ENCODE measurements at regions not wholly inside any gene's neighbourhood (a gene's known extent, or its start where the extent isn't known, plus 50 kb on each side); places are given as distances from the start of the nearest gene placed in this dataset.

DNA sequence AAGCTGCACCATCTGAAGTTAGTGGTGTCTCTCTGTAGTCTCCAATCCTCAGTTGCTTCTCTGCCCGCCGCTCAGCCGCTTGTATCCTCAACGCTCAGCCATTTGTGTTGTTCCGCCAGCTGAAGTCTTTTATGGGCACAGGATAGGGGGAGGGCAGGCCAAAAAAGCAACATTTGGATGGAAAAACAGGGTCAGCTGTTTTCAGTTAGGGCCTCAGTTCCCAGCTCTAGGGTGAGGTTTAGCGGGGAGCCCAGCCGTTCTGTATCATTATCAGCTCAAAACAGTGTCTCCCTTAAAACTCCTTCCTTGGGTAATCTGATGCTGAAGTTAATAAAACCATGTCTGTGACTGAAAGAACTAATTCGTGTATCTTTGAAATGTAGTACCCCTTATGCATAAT lies 329.5 kb upstream of the AZI2 start:
- no peaks in the 10 kb centered on the region for H3K36me3 ChIP-seq (ENCODE audit: control insufficient read depth, low read length)
- TF ChIP-seq, protein P1, sequence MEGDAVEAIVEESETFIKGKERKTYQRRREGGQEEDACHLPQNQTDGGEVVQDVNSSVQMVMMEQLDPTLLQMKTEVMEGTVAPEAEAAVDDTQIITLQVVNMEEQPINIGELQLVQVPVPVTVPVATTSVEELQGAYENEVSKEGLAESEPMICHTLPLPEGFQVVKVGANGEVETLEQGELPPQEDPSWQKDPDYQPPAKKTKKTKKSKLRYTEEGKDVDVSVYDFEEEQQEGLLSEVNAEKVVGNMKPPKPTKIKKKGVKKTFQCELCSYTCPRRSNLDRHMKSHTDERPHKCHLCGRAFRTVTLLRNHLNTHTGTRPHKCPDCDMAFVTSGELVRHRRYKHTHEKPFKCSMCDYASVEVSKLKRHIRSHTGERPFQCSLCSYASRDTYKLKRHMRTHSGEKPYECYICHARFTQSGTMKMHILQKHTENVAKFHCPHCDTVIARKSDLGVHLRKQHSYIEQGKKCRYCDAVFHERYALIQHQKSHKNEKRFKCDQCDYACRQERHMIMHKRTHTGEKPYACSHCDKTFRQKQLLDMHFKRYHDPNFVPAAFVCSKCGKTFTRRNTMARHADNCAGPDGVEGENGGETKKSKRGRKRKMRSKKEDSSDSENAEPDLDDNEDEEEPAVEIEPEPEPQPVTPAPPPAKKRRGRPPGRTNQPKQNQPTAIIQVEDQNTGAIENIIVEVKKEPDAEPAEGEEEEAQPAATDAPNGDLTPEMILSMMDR (IDR thresholded peaks at IDR 0.05; ENCODE audit: low read depth, low read length, poor library complexity, severe bottlenecking) = no peak
- no peak for TF ChIP-seq EZH2phosphoT487 (IDR thresholded peaks at IDR 0.05; ENCODE audit: borderline replicate concordance, low read length)
- no peak overlapping the region for H3K4me2 ChIP-seq (ENCODE audit: low read length)
- no peak overlapping the region for H3K4me3 ChIP-seq (ENCODE audit: low read length)
- no peaks in the 10 kb centered on the region for H3F3A ChIP-seq (ENCODE audit: control insufficient read depth, insufficient read depth)
- no peaks in the 10 kb centered on the region for H3K4me1 ChIP-seq (ENCODE audit: control insufficient read depth, low read length)
- no peak overlapping the region for H3K27ac ChIP-seq (ENCODE audit: low read depth, low read length)
- no peaks in the 10 kb centered on the region for H4K20me1 ChIP-seq (ENCODE audit: control insufficient read depth, insufficient read depth, low read depth, low read length)
- H3K27me3 ChIP-seq (ENCODE audit: control insufficient read depth, low read length) = no peaks in the 10 kb centered on the region
- no peaks in the 10 kb centered on the region for H3K9me3 ChIP-seq (ENCODE audit: control insufficient read depth, insufficient read depth, low read length)
- H3K9me2 ChIP-seq (replicated peaks; ENCODE audit: control insufficient read depth, low read length) = no peaks in the 10 kb centered on the region
- H3K79me2 ChIP-seq (ENCODE audit: control insufficient read depth, low read length) = no peaks in the 10 kb centered on the region

- TF ChIP-seq, protein P1 (IDR thresholded peaks at IDR 0.05; ENCODE audit: low read depth, low read length, poor library complexity, severe bottlenecking) = no peak
- no peak for TF ChIP-seq EZH2phosphoT487 (IDR thresholded peaks at IDR 0.05; ENCODE audit: borderline replicate concordance, low read length)
- Histone ChIP-seq H3K27ac (ENCODE audit: low read depth, low read length) (no peak overlapping the region), H3K4me1 (ENCODE audit: control insufficient read depth, low read length) (no peaks in the 10 kb centered on the region), H3K4me3 (ENCODE audit: low read length) (no peak overlapping the region), H3K9me2 (replicated peaks; ENCODE audit: control insufficient read depth, low read length) (no peaks in the 10 kb centered on the region; the same call in 1 of the 2 replicates), H3K27me3 (ENCODE audit: control insufficient read depth, low read length) (no peaks in the 10 kb centered on the region), H3K79me2 (ENCODE audit: control insufficient read depth, low read length) (no peaks in the 10 kb centered on the region), H3K36me3 (ENCODE audit: control insufficient read depth, low read length) (no peaks in the 10 kb centered on the region), H3K4me2 (ENCODE audit: low read length) (no peak overlapping the region), H4K20me1 (ENCODE audit: control insufficient read depth, insufficient read depth, low read depth, low read length) (no peaks in the 10 kb centered on the region), H3F3A (ENCODE audit: control insufficient read depth, insufficient read depth) (no peaks in the 10 kb centered on the region), H3K9me3 (ENCODE audit: control insufficient read depth, insufficient read depth, low read length) (no peaks in the 10 kb centered on the region)
These were observed 331.4 kb upstream of the AZI2 start for GRCh38 chr3:28680050-28680449.

GRCh38 chr3:28682121-28682520 lies 333.5 kb upstream of the AZI2 start:
- H3K9me3 ChIP-seq (ENCODE audit: control insufficient read depth, insufficient read depth, low read length) = no peaks in the 10 kb centered on the region
- TF ChIP-seq, protein P1 (IDR thresholded peaks at IDR 0.05; ENCODE audit: low read depth, low read length, poor library complexity, severe bottlenecking) = no peak
- TF ChIP-seq EZH2phosphoT487 (IDR thresholded peaks at IDR 0.05; ENCODE audit: borderline replicate concordance, low read length) = no peak
- no peak overlapping the region for H3K4me3 ChIP-seq (ENCODE audit: low read length)
- H3K27me3 ChIP-seq (ENCODE audit: control insufficient read depth, low read length) = no peaks in the 10 kb centered on the region
- H3K4me1 ChIP-seq (ENCODE audit: control insufficient read depth, low read length) = no peaks in the 10 kb centered on the region
- H3K36me3 ChIP-seq (ENCODE audit: control insufficient read depth, low read length) = no peaks in the 10 kb centered on the region
- no peaks in the 10 kb centered on the region; the same call in 1 of the 2 replicates for H3K9me2 ChIP-seq (replicated peaks; ENCODE audit: control insufficient read depth, low read length)
- H3K4me2 ChIP-seq (ENCODE audit: low read length) = no peak overlapping the region
- H3K79me2 ChIP-seq (ENCODE audit: control insufficient read depth, low read length) = no peaks in the 10 kb centered on the region
- no peaks in the 10 kb centered on the region for H4K20me1 ChIP-seq (ENCODE audit: control insufficient read depth, insufficient read depth, low read depth, low read length)
- H3K27ac ChIP-seq (ENCODE audit: low read depth, low read length) = no peak overlapping the region
- H3F3A ChIP-seq (ENCODE audit: control insufficient read depth, insufficient read depth) = no peaks in the 10 kb centered on the region

DNA sequence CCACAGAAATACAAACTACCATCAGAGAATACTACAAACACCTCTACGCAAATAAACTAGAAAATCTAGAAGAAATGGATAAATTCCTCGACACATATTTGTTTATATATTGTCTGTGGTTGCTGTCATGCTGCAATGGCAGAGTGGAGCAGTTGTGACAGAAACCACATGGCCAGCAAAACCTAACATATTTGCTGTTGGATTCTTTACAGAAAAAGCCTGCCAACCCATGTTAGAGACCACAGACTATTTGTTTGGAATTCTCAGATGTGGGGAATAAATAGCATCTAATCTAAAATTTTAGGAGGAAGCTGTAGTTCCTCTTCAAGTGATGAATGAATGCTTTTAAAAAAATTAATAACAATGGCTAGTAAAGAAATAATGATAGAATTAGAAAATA lies 341.6 kb upstream of the AZI2 start:
- no peaks in the 10 kb centered on the region for H3K9me2 ChIP-seq (replicated peaks; ENCODE audit: control insufficient read depth, low read length)
- no peak overlapping the region for H3K4me3 ChIP-seq (ENCODE audit: low read length)
- no peak overlapping the region for H3K4me2 ChIP-seq (ENCODE audit: low read length)
- TF ChIP-seq, protein P1 (IDR thresholded peaks at IDR 0.05; ENCODE audit: low read depth, low read length, poor library complexity, severe bottlenecking) = no peak
- no peak for TF ChIP-seq EZH2phosphoT487 (IDR thresholded peaks at IDR 0.05; ENCODE audit: borderline replicate concordance, low read length)
- no peaks in the 10 kb centered on the region for H4K20me1 ChIP-seq (ENCODE audit: control insufficient read depth, insufficient read depth, low read depth, low read length)
- no peaks in the 10 kb centered on the region for H3K4me1 ChIP-seq (ENCODE audit: control insufficient read depth, low read length)
- H3F3A ChIP-seq (ENCODE audit: control insufficient read depth, insufficient read depth) = no peaks in the 10 kb centered on the region
- H3K79me2 ChIP-seq (ENCODE audit: control insufficient read depth, low read length) = no peaks in the 10 kb centered on the region
- H3K27ac ChIP-seq (ENCODE audit: low read depth, low read length) = no peak overlapping the region
- no peaks in the 10 kb centered on the region for H3K9me3 ChIP-seq (ENCODE audit: control insufficient read depth, insufficient read depth, low read length)
- no peaks in the 10 kb centered on the region for H3K27me3 ChIP-seq (ENCODE audit: control insufficient read depth, low read length)
- no peaks in the 10 kb centered on the region for H3K36me3 ChIP-seq (ENCODE audit: control insufficient read depth, low read length)

All from DOHH2 (cell line).